Pancreas (tissue), 10 donors: ENCODE measurements at regions not wholly inside any gene's neighbourhood (a gene's known extent, or its start where the extent isn't known, plus 50 kb on each side); places are given as distances from the start of the nearest gene placed in this dataset.

ENCODE experiments used
- ATAC-seq, 4 donors: fragments of 200-7000 bp; cut with Tn5 transposase; one replicate each; pipeline versions ENCODE4 v1.8.0 to v1.9.1; 2020; ENCODE audit warnings: mild to moderate bottlenecking in 4 of 4, moderate library complexity in 4 of 4
- DNase-seq, 6 donors: peaks; one replicate each; pipeline ENCODE4 v3.0.0-alpha.2; 2020
- FAIRE-seq: peaks from 2 replicates; lab custom pipeline; 2012; peaks lifted over from hg19 to GRCh38; lab: Jason Lieb, UNC
- H3K27ac ChIP-seq, 4 donors: fragments of 200-600 bp; sonication (generic); 1 replicate in 3 of 4; 2 replicates in 1 of 4; pipeline versions ENCODE4 v1.5.0 to v1.8.0; 2020
- H3K27me3 ChIP-seq, 4 donors: fragments of 200-600 bp; one replicate each; pipeline ENCODE4 v1.8.0; 2021
- H3K36me3 ChIP-seq, 3 donors: fragments of 200-600 bp; sonication (generic) in 1 of 3; one replicate each; pipeline versions ENCODE4 v1.5.0 to v1.8.0; 2020 to 2021
- H3K4me1 ChIP-seq, 3 donors: fragments of 200-600 bp; one replicate each; pipeline ENCODE4 v1.8.0; 2021
- H3K4me3 ChIP-seq, 4 donors: fragments of 200-600 bp; sonication (generic) in 2 of 4; one replicate each; pipeline versions ENCODE4 v1.5.0 to v1.8.0; 2020 to 2021
- H3K9me3 ChIP-seq, 4 donors: fragments of 200-600 bp; one replicate each; pipeline ENCODE4 v1.8.0; 2021
- CTCF ChIP-seq, 4 donors: fragments of 200-600 bp; sonication (generic) in 3 of 4; IDR thresholded peaks; one replicate each; pipeline versions ENCODE4 v1.5.0 to v1.8.0; 2021; ENCODE audit warnings: antibody characterized with exemption in 4 of 4
- WGBS, 2 donors: extraction: QIAGEN DNeasy Blood & Tissue Kit; methylation state at CpG; one replicate each; pipeline ENCODE4 v1.1.7; 2013; 5-methylcytosine and 5-hydroxymethylcytosine counted together
- intact Hi-C, 3 donors: fragments of 100-400 bp; cut with DNase I; formaldehyde crosslinking; loops; one replicate each; pipeline versions ENCODE4 v1.11.1 to v1.14.2; 2022
- donor health status: healthy with polysubstance abuse.
- donor health status: DM: no; HTN: no; CAD: no; lungs with moderate emphysema.
- donor health status: DM: no; HTN: no; CAD: no.
- donor health status: control.
- donor health status: control.
- donor health status: Bipolar disorder and iron deficiency.
- donor health status: DM: yes; HTN: yes; CAD: no.
- donor health status: DM: no; HTN: no; CAD: no.
- donor health status: DM: no; HTN: no; CAD: no.
- donor health status: DM: yes; HTN: yes; CAD: no.

GRCh38 chr4:132818091-132818490, 331.0 kb upstream of the PCDH10 start:
- no peak for TF ChIP-seq CTCF (IDR thresholded peaks at IDR 0.05)
- no peak overlapping the region for H3K27ac ChIP-seq
- H3K4me1 ChIP-seq, result no peaks in the 10 kb centered on the region
- DNase-seq (no peak), FAIRE-seq (no peak), ATAC-seq (no peak)
- H3K9me3 ChIP-seq, result no peaks in the 10 kb centered on the region
- no peak overlapping the region for H3K4me3 ChIP-seq
- H3K27me3 ChIP-seq, result no peaks in the 10 kb centered on the region
- intact Hi-C loops, result no loop called here
- 58 to 65% methylated on average over 15 of the region's 15 CpGs for WGBS, 2 donors
- H3K36me3 ChIP-seq, result no peaks in the 10 kb centered on the region

- DNase-seq, result no peak
- TF ChIP-seq CTCF (IDR thresholded peaks at IDR 0.05), result no peak
- Histone ChIP-seq H3K36me3 (no peaks in the 10 kb centered on the region), H3K27me3 (no peaks in the 10 kb centered on the region), H3K27ac (no peak overlapping the region), H3K9me3 (no peaks in the 10 kb centered on the region), H3K4me1 (no peaks in the 10 kb centered on the region), H3K4me3 (no peak overlapping the region)
- intact Hi-C loops, result no loop called here
- ATAC-seq, result no peak
- FAIRE-seq, result no peak
- WGBS, 2 donors, result 42% methylated on average over 1 of the region's 1 CpG
Measured at GRCh38 chr4:132823419-132823818, 325.7 kb upstream of the PCDH10 start.

- Histone ChIP-seq H3K27me3 (no peaks in the 10 kb centered on the region), H3K4me1 (no peaks in the 10 kb centered on the region), H3K4me3 (no peak overlapping the region), H3K27ac (no peak overlapping the region), H3K9me3 (no peaks in the 10 kb centered on the region), H3K36me3 (no peaks in the 10 kb centered on the region)
- FAIRE-seq, result no peak
- TF ChIP-seq CTCF (IDR thresholded peaks at IDR 0.05), result no peak
- WGBS, 2 donors, result 70 to 82% methylated on average over 8 of the region's 8 CpGs
- intact Hi-C loops, result no loop called here
- no peak for DNase-seq
- ATAC-seq, result no peak
Measured at GRCh38 chr4:132824761-132825160, 324.3 kb upstream of the PCDH10 start.

GRCh38 chr4:132827522-132827921, 321.6 kb upstream of the PCDH10 start:
- ATAC-seq (no peak), FAIRE-seq (no peak), DNase-seq (no peak)
- H3K4me3 ChIP-seq, result no peak overlapping the region
- intact Hi-C loops, result no loop called here
- no peaks in the 10 kb centered on the region for H3K27me3 ChIP-seq
- H3K9me3 ChIP-seq, result no peaks in the 10 kb centered on the region
- H3K4me1 ChIP-seq, result no peaks in the 10 kb centered on the region
- no peak overlapping the region for H3K27ac ChIP-seq
- no peak for TF ChIP-seq CTCF (IDR thresholded peaks at IDR 0.05)
- no peaks in the 10 kb centered on the region for H3K36me3 ChIP-seq
- 40 to 48% methylated on average over 4 of the region's 4 CpGs for WGBS, 2 donors

GRCh38 chr4:132838244-132838643, 310.9 kb upstream of the PCDH10 start:
- Histone ChIP-seq H3K36me3 (no peaks in the 10 kb centered on the region), H3K4me1 (no peaks in the 10 kb centered on the region), H3K27ac (no peak overlapping the region), H3K27me3 (no peaks in the 10 kb centered on the region), H3K4me3 (no peak overlapping the region), H3K9me3 (no peaks in the 10 kb centered on the region)
- 73 to 76% methylated on average over 2 of the region's 2 CpGs for WGBS, 2 donors
- DNase-seq (peak in 1 of 6 donors; percentile 24), FAIRE-seq (no peak), ATAC-seq (no peak)
- intact Hi-C loops, result no loop called here
- no peak for TF ChIP-seq CTCF (IDR thresholded peaks at IDR 0.05)
